Stimulated activated CD8-positive, alpha-beta memory T cell treated with anti-CD3 and anti-CD28 coated beads, Interleukin-12 subunit alpha, Interleukin-12 subunit beta, amount 100 ng/mL, for 24 hours (primary cell): ENCODE measurements at regions not wholly inside any gene's neighbourhood (a gene's known extent, or its start where the extent isn't known, plus 50 kb on each side); places are given as distances from the start of the nearest gene placed in this dataset.
"Not testable (repeated sequence)": the region's sequence is repeated elsewhere in the genome, so short reads cannot be mapped to it uniquely, and the experiment has no call there.

Experiments
- DNase-seq: peaks from one replicate; pipeline ENCODE4 v3.0.0-alpha.2; 2020; ENCODE audit errors: extremely low read depth

- no peak for DNase-seq
These were observed 630.7 kb upstream of the RORB start for GRCh38 chr9:73866451-73866850.

GRCh38 chr9:73869264-73869663, 627.9 kb upstream of the RORB start:
- peak; percentile 3 for DNase-seq

- no peak for DNase-seq
These were observed 625.5 kb upstream of the RORB start for GRCh38 chr9:73871636-73872035.

GRCh38 chr9:73872701-73873100, 624.4 kb upstream of the RORB start:
- DNase-seq = no peak

- no peak for DNase-seq
These were observed 617.0 kb upstream of the RORB start for GRCh38 chr9:73880101-73880500.

GRCh38 chr9:73889023-73889422, 608.1 kb upstream of the RORB start:
- no peak for DNase-seq

- no peak for DNase-seq
These were observed 606.4 kb upstream of the RORB start for GRCh38 chr9:73890685-73891277.

- no peak for DNase-seq
These were observed 604.8 kb upstream of the RORB start for GRCh38 chr9:73892335-73892734.

GRCh38 chr9:73893230-73893629, 603.9 kb upstream of the RORB start:
- DNase-seq = no peak

GRCh38 chr9:73896061-73896460, 601.1 kb upstream of the RORB start:
- DNase-seq = no peak

- DNase-seq = no peak
These were observed 590.5 kb upstream of the RORB start for GRCh38 chr9:73906671-73907070.

- DNase-seq = no peak
These were observed 585.3 kb upstream of the RORB start for GRCh38 chr9:73911804-73912203.

GRCh38 chr9:73916016-73916673, 581.0 kb upstream of the RORB start:
- DNase-seq = no peak

- DNase-seq = no peak
These were observed 577.4 kb upstream of the RORB start for GRCh38 chr9:73919712-73920111.

- no peak for DNase-seq
These were observed 573.3 kb upstream of the RORB start for GRCh38 chr9:73923796-73924195.

- DNase-seq = no peak
These were observed 546.0 kb upstream of the RORB start for GRCh38 chr9:73951147-73951546.

- no peak for DNase-seq
These were observed 534.3 kb upstream of the RORB start for GRCh38 chr9:73962792-73963191.

GRCh38 chr9:73969936-73970335, 527.2 kb upstream of the RORB start:
- DNase-seq = no peak

GRCh38 chr9:73976424-73976823, 520.7 kb upstream of the RORB start:
- DNase-seq = not testable (repeated sequence)

- DNase-seq = no peak
These were observed 517.3 kb upstream of the RORB start for GRCh38 chr9:73979894-73980264.

- DNase-seq = no peak
These were observed 516.4 kb upstream of the RORB start for GRCh38 chr9:73980754-73981153.

- DNase-seq = no peak
These were observed 515.7 kb upstream of the RORB start for GRCh38 chr9:73981405-73981804.

- no peak for DNase-seq
These were observed 501.3 kb upstream of the RORB start for GRCh38 chr9:73995836-73996235.

- no peak for DNase-seq
These were observed 500.3 kb upstream of the RORB start for GRCh38 chr9:73996844-73997243.
